ENCODE measurements at regions not wholly inside any gene's neighbourhood (a gene's known extent, or its start where the extent isn't known, plus 50 kb on each side); places are given as distances from the start of the nearest gene placed in this dataset.

GRCh38 chr2:195545811-195546210 is 111.2 kb upstream of the SLC39A10 start:
- no peak overlapping the region for H3K4me3 ChIP-seq (replicated peaks in 1 of 2; ENCODE audit: low read depth in 1 of 2, low read length in 2 of 2)
- ChIA-PET POLR2A (no interaction called here), RAD21 (ENCODE audit: low non-redundant PET in 1 of 2, low total read pairs in 2 of 2, uncharacterized antibody in 2 of 2, unreplicated experiment in 2 of 2) (no interaction called here), CTCF (interaction anchor here (1.9 kb wide), 1 partner anchor 12 kb away, joined by 6 read pairs; no protein-coding TSS in a partner anchor)
- no peaks in the 10 kb centered on the region for H3K79me2 ChIP-seq (ENCODE audit: insufficient read depth, low read length)
- intact Hi-C loops (cut with micrococcal nuclease), result no loop called here
- no peaks in the 10 kb centered on the region for H4K20me1 ChIP-seq (ENCODE audit: insufficient read depth)
- no peaks in the 10 kb centered on the region for H3K9me2 ChIP-seq (ENCODE audit: insufficient read depth)
- ATAC-seq, result no peak
- H3K27me3 ChIP-seq (ENCODE audit: insufficient read depth, low read length), result no peaks in the 10 kb centered on the region
- TF ChIP-seq POLR2A (IDR thresholded peaks at IDR 0.05; ENCODE audit: borderline replicate concordance, extremely low read depth, insufficient read depth, insufficient read length) (no peak), ZNF274 (IDR thresholded peaks at IDR 0.05; ENCODE audit: low read depth, low read length) (no peak), POLR2AphosphoS5 (IDR thresholded peaks at IDR 0.05; ENCODE audit: low read depth, low read length) (no peak)
- H3K4me2 ChIP-seq (ENCODE audit: low read length), result no peak overlapping the region
- H3K27ac ChIP-seq (ENCODE audit: low read depth, low read length), result no peak overlapping the region
- no TSS peak for BruUV-seq (replicated peaks)
- H2AFZ ChIP-seq (ENCODE audit: low read depth, low read length, poor library complexity, severe bottlenecking), result no peak overlapping the region
- no peaks in the 10 kb centered on the region for H3K9me3 ChIP-seq (ENCODE audit: control insufficient read depth in 1 of 2, insufficient read depth in 1 of 2, low read depth in 1 of 2, low read length in 2 of 2)
- no peak for DNase-seq (ENCODE audit: low read depth, low spot score)
- H3K9ac ChIP-seq (ENCODE audit: low read length), result no peak overlapping the region
- peaks cover 4 to 6% of the 10 kb centered on the region in 2 experiments; a peak in 3 of 4 replicates for H3K4me1 ChIP-seq (ENCODE audit: control insufficient read depth in 1 of 2, insufficient read depth in 2 of 2, low read length in 2 of 2)
- no peaks in the 10 kb centered on the region for H3K36me3 ChIP-seq (ENCODE audit: control insufficient read depth in 1 of 2, insufficient read depth in 2 of 2, low read length in 2 of 2)

- ChIA-PET POLR2A (interaction anchor here (1.0 kb wide), 1 partner anchor 112 kb away, joined by 3 read pairs; the partner anchor contains the start of gene SLC39A10), RAD21 (ENCODE audit: low non-redundant PET in 1 of 2, low total read pairs in 2 of 2, uncharacterized antibody in 2 of 2, unreplicated experiment in 2 of 2) (no interaction called here), CTCF (interaction anchor here (1.9 kb wide), 1 partner anchor 10 kb away, joined by 6 read pairs; no protein-coding TSS in a partner anchor)
- no peak overlapping the region for H3K27ac ChIP-seq (ENCODE audit: low read depth, low read length)
- H3K9ac ChIP-seq (ENCODE audit: low read length), result no peak overlapping the region
- peak overlapping the region; percentile 83 for H2AFZ ChIP-seq (ENCODE audit: low read depth, low read length, poor library complexity, severe bottlenecking)
- H3K4me2 ChIP-seq (ENCODE audit: low read length), result peak overlapping the region; percentile 17; the same call in 1 of the 2 replicates
- H4K20me1 ChIP-seq (ENCODE audit: insufficient read depth), result no peaks in the 10 kb centered on the region
- peaks cover 4 to 6% of the 10 kb centered on the region in 2 experiments; a peak in 3 of 4 replicates for H3K4me1 ChIP-seq (ENCODE audit: control insufficient read depth in 1 of 2, insufficient read depth in 2 of 2, low read length in 2 of 2)
- intact Hi-C loops (cut with micrococcal nuclease), result no loop called here
- H3K4me3 ChIP-seq (replicated peaks in 1 of 2; ENCODE audit: low read depth in 1 of 2, low read length in 2 of 2), result no peak overlapping the region
- ATAC-seq (0 out of 2 replicates have a peak, but pooled peaks have one; percentile 30), DNase-seq (ENCODE audit: low read depth, low spot score) (no peak)
- BruUV-seq (replicated peaks), result no TSS peak
- H3K9me3 ChIP-seq (ENCODE audit: control insufficient read depth in 1 of 2, insufficient read depth in 1 of 2, low read depth in 1 of 2, low read length in 2 of 2), result no peaks in the 10 kb centered on the region
- H3K27me3 ChIP-seq (ENCODE audit: insufficient read depth, low read length), result no peaks in the 10 kb centered on the region
- H3K36me3 ChIP-seq (ENCODE audit: control insufficient read depth in 1 of 2, insufficient read depth in 2 of 2, low read length in 2 of 2), result no peaks in the 10 kb centered on the region
- H3K9me2 ChIP-seq (ENCODE audit: insufficient read depth), result no peaks in the 10 kb centered on the region
- H3K79me2 ChIP-seq (ENCODE audit: insufficient read depth, low read length), result no peaks in the 10 kb centered on the region
- no peak for TF ChIP-seq CTCF (IDR thresholded peaks at IDR 0.05 in 2 of 3, conservative IDR thresholded peaks at IDR 0.05 in 1 of 3; ENCODE audit: borderline replicate concordance in 1 of 3, insufficient read depth in 1 of 3, low read depth in 2 of 3, low read length in 2 of 3)
- TF ChIP-seq POLR2A (IDR thresholded peaks at IDR 0.05; ENCODE audit: borderline replicate concordance, extremely low read depth, insufficient read depth, insufficient read length), result no peak
- TF ChIP-seq ZBTB33 (IDR thresholded peaks at IDR 0.05; ENCODE audit: extremely low read depth, insufficient replicate concordance, low read length), result no peak
- no peak for TF ChIP-seq EGR1 (IDR thresholded peaks at IDR 0.05; ENCODE audit: low read depth)
- TF ChIP-seq ELF1 (IDR thresholded peaks at IDR 0.05; ENCODE audit: borderline replicate concordance, low read depth), result no peak
- no peak for TF ChIP-seq ZNF274 (IDR thresholded peaks at IDR 0.05; ENCODE audit: low read depth, low read length)
- no peak for TF ChIP-seq YY1 (IDR thresholded peaks at IDR 0.05; ENCODE audit: extremely low read depth, insufficient replicate concordance, low read depth, low read length)
- no peak for TF ChIP-seq ATF3 (IDR thresholded peaks at IDR 0.05)
- no peak for TF ChIP-seq EZH2 (IDR thresholded peaks at IDR 0.05)
- TF ChIP-seq FOSL1 (IDR thresholded peaks at IDR 0.05; ENCODE audit: low read depth), result no peak
- TF ChIP-seq JUND (IDR thresholded peaks at IDR 0.05), result no peak
- no peak for TF ChIP-seq CBX3 (IDR thresholded peaks at IDR 0.05; ENCODE audit: low read depth)
- TF ChIP-seq ZFX (IDR thresholded peaks at IDR 0.05), result no peak
- no peak for TF ChIP-seq POLR2AphosphoS5 (IDR thresholded peaks at IDR 0.05; ENCODE audit: low read depth, low read length)
These were observed 112.8 kb upstream of the SLC39A10 start for GRCh38 chr2:195543902-195544894.

Measured in HCT116 (cell line).